CD4-positive, alpha-beta T cell treated with Interleukin-6 for 4 hours (primary cell): ENCODE measurements at regions not wholly inside any gene's neighbourhood (a gene's known extent, or its start where the extent isn't known, plus 50 kb on each side); places are given as distances from the start of the nearest gene placed in this dataset.
"Not testable (repeated sequence)": the region's sequence is repeated elsewhere in the genome, so short reads cannot be mapped to it uniquely, and the experiment has no call there.

Source experiments
- DNase-seq: peaks from one replicate; pipeline ENCODE4 v3.0.0-alpha.2; 2020; ENCODE audit warnings: mixed read lengths

- DNase-seq: no peak
Measured at GRCh38 chr3:30449290-30449632, 157.1 kb upstream of the TGFBR2 start.

- DNase-seq: no peak
Measured at GRCh38 chr3:30452446-30452845, 154.0 kb upstream of the TGFBR2 start.

DNA sequence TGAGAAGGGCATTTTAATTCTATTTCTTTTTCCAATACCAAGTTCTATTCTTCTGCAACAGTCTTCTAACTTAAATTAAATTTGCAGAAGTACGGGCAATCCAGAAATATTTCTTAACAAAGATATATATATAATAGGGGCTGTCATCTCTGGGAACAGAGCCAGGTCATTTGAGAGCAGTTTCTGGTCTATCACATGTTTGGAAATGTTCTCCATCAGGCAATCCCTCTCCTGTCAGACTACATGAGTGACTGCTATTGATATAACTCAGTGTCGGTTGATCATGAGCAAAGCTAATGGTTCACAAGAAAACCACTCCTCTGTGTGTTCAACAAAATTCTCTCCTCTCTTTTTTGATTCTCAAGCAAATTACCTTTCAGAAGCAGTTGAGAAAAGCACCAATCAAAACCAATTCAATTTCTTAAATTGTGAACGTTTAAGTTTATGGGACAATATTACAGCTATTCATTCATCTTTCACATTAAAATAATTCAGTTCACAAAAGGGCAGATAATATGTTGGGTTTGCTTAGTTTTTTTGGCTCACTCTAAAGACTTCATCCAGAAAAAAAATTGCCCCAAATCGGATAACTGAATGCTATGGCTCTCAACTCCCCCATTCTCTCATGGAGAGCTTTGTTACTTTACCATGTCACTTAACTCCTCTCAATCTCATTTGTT lies 152.9 kb upstream of the TGFBR2 start:
- no peak for DNase-seq

- no peak for DNase-seq
Measured at GRCh38 chr3:30454636-30455035, 151.8 kb upstream of the TGFBR2 start.

DNA sequence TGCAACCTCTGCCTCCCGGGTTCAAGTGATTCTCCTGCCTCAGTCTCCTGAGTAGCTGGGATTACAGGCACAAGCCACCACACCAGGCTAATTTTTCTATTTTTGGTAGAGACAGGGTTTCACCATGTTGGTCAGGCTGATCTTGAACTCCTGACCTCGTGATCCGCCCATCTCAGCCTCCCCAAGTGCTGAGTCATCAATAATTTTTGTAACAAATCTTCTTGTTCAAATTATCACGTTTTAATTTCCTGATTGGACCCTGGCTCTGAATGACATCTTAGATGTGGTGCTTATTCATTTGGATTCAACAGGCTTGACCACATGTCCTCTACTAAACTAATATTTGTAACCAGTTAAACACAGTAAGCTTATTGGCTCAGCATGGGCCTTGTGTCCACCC lies 151.3 kb upstream of the TGFBR2 start:
- not testable (repeated sequence) for DNase-seq

- no peak for DNase-seq
Measured at GRCh38 chr3:30455840-30456239, 150.6 kb upstream of the TGFBR2 start.

GRCh38 chr3:30456264-30456663 lies 150.1 kb upstream of the TGFBR2 start:
- DNase-seq: no peak

- no peak for DNase-seq
Measured at GRCh38 chr3:30457081-30457480, 149.3 kb upstream of the TGFBR2 start.

GRCh38 chr3:30457726-30458125 lies 148.7 kb upstream of the TGFBR2 start:
- DNase-seq: no peak

GRCh38 chr3:30458376-30459171 lies 147.8 kb upstream of the TGFBR2 start:
- no peak for DNase-seq

DNA sequence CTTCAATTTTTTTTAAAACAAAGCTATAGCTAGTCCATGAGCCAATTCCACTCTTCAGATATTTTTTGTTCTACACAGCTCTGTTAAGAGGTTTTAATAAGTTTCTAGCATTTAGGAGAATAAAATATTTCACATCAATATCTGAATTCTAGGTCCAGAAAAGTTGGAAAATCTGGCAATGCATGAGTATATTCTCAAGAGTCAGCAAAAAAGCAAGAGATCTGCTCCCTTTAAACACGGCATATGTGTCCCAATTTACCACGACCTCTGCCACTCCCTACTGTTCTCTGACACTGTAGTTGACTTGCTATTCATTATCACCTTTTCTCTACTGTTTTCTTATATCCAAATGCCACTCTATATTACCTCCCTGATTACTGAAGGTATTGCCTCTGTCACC lies 145.1 kb upstream of the TGFBR2 start:
- DNase-seq: no peak

GRCh38 chr3:30462721-30463470 lies 143.5 kb upstream of the TGFBR2 start:
- DNase-seq: no peak

DNA sequence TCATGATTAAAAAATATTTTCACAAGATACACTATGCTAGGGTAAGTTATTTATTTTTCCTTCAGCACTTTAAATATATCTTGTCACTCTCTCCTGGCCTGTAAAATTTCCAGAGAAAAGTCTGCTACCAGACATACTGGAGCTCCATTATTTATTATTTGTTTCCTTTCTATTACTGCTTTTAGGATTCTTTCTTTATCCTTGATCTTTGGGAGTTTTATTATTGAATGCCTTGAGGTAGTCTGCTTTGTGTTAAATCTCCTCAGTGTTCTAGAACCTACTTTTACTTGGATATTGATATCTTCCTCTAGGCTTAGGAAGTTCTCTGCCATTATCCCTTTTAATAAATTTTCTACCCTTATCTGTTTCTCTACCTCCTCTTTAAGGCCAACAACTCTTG lies 142.0 kb upstream of the TGFBR2 start:
- no peak for DNase-seq

- no peak for DNase-seq
Measured at GRCh38 chr3:30465454-30465853, 140.9 kb upstream of the TGFBR2 start.

GRCh38 chr3:30467596-30468238 lies 138.7 kb upstream of the TGFBR2 start:
- DNase-seq: no peak

DNA sequence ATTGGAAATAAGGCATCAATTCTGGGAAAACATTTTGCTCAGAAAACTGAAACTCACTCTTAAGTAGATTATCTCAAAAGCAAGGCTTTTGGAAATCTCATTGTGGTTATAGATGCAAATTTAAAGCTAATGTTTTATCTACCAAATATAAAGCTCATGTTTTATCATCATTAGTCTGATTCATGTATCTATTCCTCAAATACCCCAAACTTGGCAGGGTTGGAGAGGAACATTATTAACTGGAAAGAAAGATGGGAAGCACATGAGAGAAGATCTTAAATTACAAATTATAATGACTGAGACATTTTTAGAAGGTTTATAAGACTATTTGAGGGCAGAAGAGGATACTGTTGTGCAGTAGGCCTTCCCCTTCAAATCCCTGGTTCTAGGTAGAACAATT lies 137.3 kb upstream of the TGFBR2 start:
- DNase-seq: no peak

DNA sequence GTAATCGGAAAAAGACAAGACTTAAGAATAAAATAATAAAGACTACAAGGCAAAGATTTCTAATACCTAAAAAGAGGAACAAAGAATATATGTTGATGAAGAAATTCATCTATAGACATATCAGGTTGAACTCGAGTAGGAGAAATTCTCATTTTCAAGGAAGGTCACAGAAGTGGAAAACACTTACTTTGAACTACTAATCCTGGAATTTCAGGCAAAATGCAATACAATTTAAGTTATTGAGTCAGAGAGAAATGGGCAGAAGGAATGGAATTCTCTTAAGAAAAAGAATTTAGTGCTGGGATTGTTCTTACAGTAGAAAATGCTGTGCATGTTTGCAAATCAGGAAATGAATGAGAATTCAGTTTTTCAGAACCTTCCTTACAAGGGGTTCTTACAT lies 135.9 kb upstream of the TGFBR2 start:
- DNase-seq: no peak

DNA sequence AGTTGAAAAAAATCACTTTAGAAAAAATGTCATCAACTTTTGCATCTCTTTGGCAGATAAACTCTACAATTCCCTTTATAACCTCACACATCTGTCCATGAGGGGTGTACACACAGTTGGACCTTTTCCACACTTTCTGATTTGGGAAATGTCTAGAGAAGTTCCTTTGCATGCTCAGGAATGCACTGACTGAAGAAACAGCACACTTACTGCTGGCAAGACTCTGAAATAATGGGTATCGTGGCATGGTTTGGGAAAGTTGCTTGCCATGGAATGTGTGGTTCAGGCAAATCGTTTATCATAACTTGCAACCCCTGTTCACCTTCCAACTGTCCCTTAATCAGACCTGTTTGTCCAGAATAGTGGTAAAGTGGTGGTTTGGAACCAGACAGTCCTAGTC lies 135.3 kb upstream of the TGFBR2 start:
- DNase-seq: no peak

- DNase-seq: no peak
Measured at GRCh38 chr3:30471796-30472489, 134.5 kb upstream of the TGFBR2 start.

- DNase-seq: no peak
Measured at GRCh38 chr3:30473374-30474051, 132.9 kb upstream of the TGFBR2 start.

DNA sequence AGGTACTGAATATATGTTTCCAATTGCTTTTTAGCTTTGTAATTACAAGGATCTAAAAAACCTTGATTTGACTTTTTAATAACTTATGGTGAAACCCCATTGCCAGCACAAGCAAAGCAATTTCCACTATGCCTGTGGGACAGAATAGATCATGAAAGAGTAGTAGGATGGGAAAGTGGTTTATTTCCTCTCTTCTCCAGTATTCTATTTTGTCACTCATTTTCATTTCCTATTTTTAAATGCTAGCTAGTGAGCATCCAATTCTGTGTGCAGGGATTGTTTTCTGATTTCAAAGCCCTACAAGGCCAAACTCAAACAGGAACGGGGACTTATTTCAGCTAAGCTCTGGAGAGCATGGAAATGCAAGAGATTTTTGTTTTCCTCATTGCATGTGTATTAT lies 132.0 kb upstream of the TGFBR2 start:
- no peak for DNase-seq
